Prostate gland (tissue), 2 donors: ENCODE measurements at regions not wholly inside any gene's neighbourhood (a gene's known extent, or its start where the extent isn't known, plus 50 kb on each side); places are given as distances from the start of the nearest gene placed in this dataset.

Experiments used
- POLR2A ChIP-seq: fragments of 450-650 bp; IDR thresholded peaks from one replicate; pipeline ENCODE4 v1.6.1; 2016; ENCODE audit warnings: antibody characterized with exemption, mild to moderate bottlenecking
- TF ChIP-seq, protein P1 (sequence below), 4 experiments: fragments of 200-600 bp in 2 of 4; fragments of 450-650 bp in 2 of 4; sonication (generic) in 2 of 4; IDR thresholded peaks; 1 replicate in 3 of 4; 2 replicates in 1 of 4; pipeline ENCODE4 v1.5.1; 2016 to 2019; ENCODE audit warnings: antibody characterized with exemption in 4 of 4, mild to moderate bottlenecking in 2 of 4, moderate library complexity in 2 of 4

DNA sequence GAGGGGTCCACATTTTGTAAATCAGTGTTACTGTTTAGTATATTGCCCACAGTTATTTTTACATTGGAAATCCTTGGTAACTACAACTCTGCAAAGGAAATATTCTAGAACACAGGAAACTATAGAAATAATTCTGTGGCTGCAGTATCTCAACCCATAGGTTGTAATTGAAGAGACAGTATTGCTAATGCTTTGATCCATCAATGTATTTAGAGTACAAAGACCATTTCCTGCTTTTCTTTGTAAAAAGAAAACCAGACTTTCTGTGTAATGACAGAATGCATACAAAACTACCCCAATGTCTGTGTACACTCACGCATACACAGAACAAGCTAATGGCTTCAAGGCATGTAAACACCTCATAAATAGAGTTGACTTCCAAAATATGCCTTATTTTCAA, 622.1 kb upstream of the ARGLU1 start:
- TF ChIP-seq, protein P1, sequence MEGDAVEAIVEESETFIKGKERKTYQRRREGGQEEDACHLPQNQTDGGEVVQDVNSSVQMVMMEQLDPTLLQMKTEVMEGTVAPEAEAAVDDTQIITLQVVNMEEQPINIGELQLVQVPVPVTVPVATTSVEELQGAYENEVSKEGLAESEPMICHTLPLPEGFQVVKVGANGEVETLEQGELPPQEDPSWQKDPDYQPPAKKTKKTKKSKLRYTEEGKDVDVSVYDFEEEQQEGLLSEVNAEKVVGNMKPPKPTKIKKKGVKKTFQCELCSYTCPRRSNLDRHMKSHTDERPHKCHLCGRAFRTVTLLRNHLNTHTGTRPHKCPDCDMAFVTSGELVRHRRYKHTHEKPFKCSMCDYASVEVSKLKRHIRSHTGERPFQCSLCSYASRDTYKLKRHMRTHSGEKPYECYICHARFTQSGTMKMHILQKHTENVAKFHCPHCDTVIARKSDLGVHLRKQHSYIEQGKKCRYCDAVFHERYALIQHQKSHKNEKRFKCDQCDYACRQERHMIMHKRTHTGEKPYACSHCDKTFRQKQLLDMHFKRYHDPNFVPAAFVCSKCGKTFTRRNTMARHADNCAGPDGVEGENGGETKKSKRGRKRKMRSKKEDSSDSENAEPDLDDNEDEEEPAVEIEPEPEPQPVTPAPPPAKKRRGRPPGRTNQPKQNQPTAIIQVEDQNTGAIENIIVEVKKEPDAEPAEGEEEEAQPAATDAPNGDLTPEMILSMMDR (IDR thresholded peaks at IDR 0.05) = no peak
- TF ChIP-seq POLR2A = no peak
